GM19025 (cell line): ENCODE measurements at regions not wholly inside any gene's neighbourhood (a gene's known extent, or its start where the extent isn't known, plus 50 kb on each side); places are given as distances from the start of the nearest gene placed in this dataset.
"Not testable (repeated sequence)": the region's sequence is repeated elsewhere in the genome, so short reads cannot be mapped to it uniquely, and the experiment has no call there.

Experiments
- ATAC-seq: cut with Tn5 transposase; IDR thresholded peaks from one replicate; pipeline ENCODE4 v1.9.1; 2021; ENCODE audit warnings: mild to moderate bottlenecking, low read depth, moderate library complexity; ENCODE audit not compliant: unreplicated experiment

GRCh38 chr5:112532654-112533360 lies 113.7 kb upstream of the EPB41L4A start:
- peak; percentile 32 for ATAC-seq

GRCh38 chr5:112533362-112533761 lies 114.3 kb upstream of the EPB41L4A start:
- peak; percentile 47 for ATAC-seq

- ATAC-seq, result no peak
Measured at GRCh38 chr5:112534067-112534583, 115.0 kb upstream of the EPB41L4A start.

- ATAC-seq, result no peak
Measured at GRCh38 chr5:112534611-112535255, 115.7 kb upstream of the EPB41L4A start.

- no peak for ATAC-seq
Measured at GRCh38 chr5:112535356-112535755, 116.3 kb upstream of the EPB41L4A start.

- not testable (repeated sequence) for ATAC-seq
Measured at GRCh38 chr5:112544558-112544957, 125.5 kb upstream of the EPB41L4A start.

GRCh38 chr5:112546946-112547592 lies 128.0 kb upstream of the EPB41L4A start:
- ATAC-seq, result no peak

- ATAC-seq, result no peak
Measured at GRCh38 chr5:112548246-112548881, 129.3 kb upstream of the EPB41L4A start.

- ATAC-seq, result peak; percentile 63
Measured at GRCh38 chr5:112549127-112549526, 130.1 kb upstream of the EPB41L4A start.

- ATAC-seq, result peak; percentile 35
Measured at GRCh38 chr5:112549605-112550166, 130.6 kb upstream of the EPB41L4A start.

GRCh38 chr5:112551419-112552032 lies 132.4 kb upstream of the EPB41L4A start:
- ATAC-seq, result no peak

GRCh38 chr5:112552216-112552615 lies 133.1 kb upstream of the EPB41L4A start:
- ATAC-seq, result no peak

GRCh38 chr5:112552791-112553190 lies 133.7 kb upstream of the EPB41L4A start:
- ATAC-seq, result no peak

GRCh38 chr5:112554101-112554977 lies 135.3 kb upstream of the EPB41L4A start:
- no peak for ATAC-seq

- no peak for ATAC-seq
Measured at GRCh38 chr5:112555197-112555596, 136.1 kb upstream of the EPB41L4A start.

- ATAC-seq, result no peak
Measured at GRCh38 chr5:112555691-112556090, 136.6 kb upstream of the EPB41L4A start.

GRCh38 chr5:112559501-112559900 lies 140.4 kb upstream of the EPB41L4A start:
- not testable (repeated sequence) for ATAC-seq

- no peak for ATAC-seq
Measured at GRCh38 chr5:112560371-112560770, 141.3 kb upstream of the EPB41L4A start.

- no peak for ATAC-seq
Measured at GRCh38 chr5:112563169-112563826, 144.2 kb upstream of the EPB41L4A start.
